Esophagus (tissue), 2 donors: ENCODE measurements at regions not wholly inside any gene's neighbourhood (a gene's known extent, or its start where the extent isn't known, plus 50 kb on each side); places are given as distances from the start of the nearest gene placed in this dataset.

Experiments used
- H3K27ac ChIP-seq, 2 donors: one replicate each; pipeline ENCODE4 v1.5.1; 2013; ENCODE audit warnings: low read depth in 2 of 2, mild to moderate bottlenecking in 2 of 2, inconsistent platforms in 1 of 2, low read length in 1 of 2, moderate library complexity in 1 of 2
- H3K27me3 ChIP-seq, 2 donors: one replicate each; pipeline ENCODE4 v1.6.1; 2013; ENCODE audit warnings: low read length in 2 of 2, control low read depth in 1 of 2, mild to moderate bottlenecking in 1 of 2; ENCODE audit not compliant: insufficient read depth in 2 of 2, control insufficient read depth in 1 of 2
- H3K36me3 ChIP-seq, 2 donors: one replicate each; pipeline ENCODE4 v1.6.1; 2013; ENCODE audit warnings: low read length in 1 of 2; ENCODE audit not compliant: control insufficient read depth in 2 of 2, insufficient read depth in 2 of 2
- H3K4me1 ChIP-seq, 2 donors: one replicate each; pipeline ENCODE4 v1.6.1; 2013; ENCODE audit warnings: low read length in 1 of 2; ENCODE audit not compliant: control insufficient read depth in 2 of 2, insufficient read depth in 2 of 2
- H3K4me3 ChIP-seq, 2 donors: one replicate each; pipeline ENCODE4 v1.5.1; 2013; ENCODE audit warnings: low read length in 2 of 2, mild to moderate bottlenecking in 2 of 2, low read depth in 1 of 2, moderate library complexity in 1 of 2
- H3K9me3 ChIP-seq, 2 donors: one replicate each; pipeline ENCODE4 v1.6.1; 2013; ENCODE audit warnings: mild to moderate bottlenecking in 2 of 2, low read depth in 1 of 2, low read length in 1 of 2, moderate library complexity in 1 of 2; ENCODE audit not compliant: control insufficient read depth in 2 of 2, insufficient read depth in 1 of 2
- WGBS, 2 donors: extraction: QIAGEN DNeasy Blood & Tissue Kit; methylation state at CpG; one replicate each; pipeline ENCODE4 v1.1.7; 2013; 5-methylcytosine and 5-hydroxymethylcytosine counted together
- donor health status: healthy with polysubstance abuse.
- donor health status: Bipolar disorder and iron deficiency.

DNA sequence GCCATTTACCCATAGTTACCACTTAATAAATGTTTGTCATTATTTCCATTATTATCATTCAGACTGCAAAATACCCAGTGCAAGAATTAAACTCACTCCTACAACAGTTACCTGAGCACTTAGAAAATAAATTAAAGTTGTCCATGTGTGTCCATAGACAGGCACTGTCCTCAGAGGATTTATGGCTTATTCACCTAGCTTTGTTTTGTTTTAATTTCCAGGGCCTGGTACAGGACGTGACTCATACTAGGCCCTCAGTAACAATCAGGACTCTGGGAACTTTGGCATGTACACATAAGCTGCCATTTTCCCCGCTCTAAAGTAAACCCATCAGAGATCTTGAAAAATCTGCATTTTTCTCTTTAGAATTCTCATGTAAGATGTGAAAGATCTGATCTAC lies 458.5 kb upstream of the ARRDC4 start:
- no peaks in the 10 kb centered on the region for H3K36me3 ChIP-seq
- H3K4me3 ChIP-seq: no peak overlapping the region
- 37 to 48% methylated on average over 2 of the region's 2 CpGs for WGBS, 2 donors
- no peaks in the 10 kb centered on the region for H3K4me1 ChIP-seq
- H3K27ac ChIP-seq: no peak overlapping the region
- H3K9me3 ChIP-seq: no peaks in the 10 kb centered on the region
- H3K27me3 ChIP-seq: no peaks in the 10 kb centered on the region

DNA sequence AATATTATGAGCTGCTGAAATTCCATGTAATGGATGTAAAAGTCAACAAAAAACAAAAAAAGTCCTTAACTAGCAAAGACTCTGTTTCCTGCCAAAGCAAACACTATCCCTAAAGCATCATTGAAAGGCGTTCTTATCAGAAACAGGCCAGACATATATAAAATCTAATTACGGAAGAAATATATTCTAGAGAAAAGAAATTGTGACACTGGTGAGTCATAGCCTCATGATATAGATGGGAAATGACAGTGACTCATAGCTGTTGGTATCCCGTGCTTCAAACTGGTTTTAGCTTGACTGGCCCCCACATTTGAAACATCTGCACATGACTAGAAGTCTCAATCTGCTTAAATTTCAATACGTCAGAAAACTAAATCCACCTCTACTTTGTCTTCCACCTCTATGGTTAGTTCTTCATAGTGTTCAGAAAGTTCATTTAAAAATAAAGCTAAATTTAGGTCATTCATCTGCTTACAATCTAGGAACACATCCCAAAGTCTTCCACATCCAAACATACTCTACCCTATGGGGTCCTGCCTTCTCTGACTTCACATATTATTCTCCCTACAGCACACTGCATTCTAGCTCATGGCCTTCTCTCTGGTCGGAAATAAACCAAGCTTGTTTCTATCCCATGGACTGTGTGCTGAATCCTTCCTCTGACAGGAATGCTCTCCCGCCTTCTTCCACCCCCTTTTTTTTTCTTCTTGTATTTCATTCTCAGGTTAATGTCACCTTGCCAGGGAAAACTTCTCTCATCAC lies 456.3 kb upstream of the ARRDC4 start:
- Histone ChIP-seq H3K9me3 (no peaks in the 10 kb centered on the region), H3K27ac (no peak overlapping the region), H3K4me1 (no peaks in the 10 kb centered on the region), H3K27me3 (no peaks in the 10 kb centered on the region), H3K36me3 (no peaks in the 10 kb centered on the region), H3K4me3 (no peak overlapping the region)
- WGBS, 2 donors: 44 to 68% methylated on average over 6 of the region's 6 CpGs

DNA sequence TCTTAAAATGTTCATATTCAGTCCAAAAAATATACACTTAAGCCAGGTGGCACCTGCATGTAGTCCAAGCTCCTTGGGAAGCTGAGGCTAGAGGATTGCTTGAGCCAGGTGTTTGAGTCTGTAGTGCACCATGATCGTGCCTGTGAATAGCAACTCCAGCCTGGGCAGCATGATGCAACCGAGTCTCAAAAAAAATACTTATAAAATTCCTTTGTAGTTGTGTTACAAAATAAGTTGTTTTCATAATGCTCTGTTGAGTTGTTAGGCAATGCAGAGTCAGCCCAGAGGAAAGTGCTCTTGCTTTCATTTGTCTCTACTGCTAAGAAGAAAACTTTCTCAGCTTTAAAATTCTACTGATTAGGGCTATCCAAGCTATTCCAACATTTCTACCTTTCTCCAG lies 442.8 kb upstream of the ARRDC4 start:
- WGBS, 2 donors: 83 to 86% methylated on average over 2 of the region's 2 CpGs
- Histone ChIP-seq H3K4me3 (no peak overlapping the region), H3K36me3 (no peaks in the 10 kb centered on the region), H3K27ac (no peak overlapping the region), H3K4me1 (no peaks in the 10 kb centered on the region), H3K9me3 (no peaks in the 10 kb centered on the region), H3K27me3 (no peaks in the 10 kb centered on the region)

DNA sequence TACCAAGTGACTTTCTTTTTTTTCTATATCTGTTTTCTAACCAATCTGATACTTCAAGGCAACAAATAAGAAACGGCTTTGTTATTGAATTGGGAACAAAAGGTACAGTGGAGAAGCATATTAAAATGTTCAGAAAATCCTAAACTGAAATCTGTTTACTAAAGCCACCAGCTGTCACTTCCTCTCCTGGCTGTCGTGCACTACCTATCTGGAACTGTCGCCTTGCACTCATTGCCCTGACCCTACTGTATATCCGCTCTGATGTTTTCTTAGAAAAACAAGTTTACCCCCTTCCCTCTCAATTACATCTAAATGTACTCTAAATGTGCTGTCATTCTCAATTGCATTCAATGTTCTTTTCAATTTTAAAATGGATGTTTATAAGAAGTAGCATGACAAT lies 439.8 kb upstream of the ARRDC4 start:
- no peak overlapping the region for H3K4me3 ChIP-seq
- H3K4me1 ChIP-seq: no peaks in the 10 kb centered on the region
- H3K9me3 ChIP-seq: no peaks in the 10 kb centered on the region
- H3K27ac ChIP-seq: no peak overlapping the region
- WGBS, 2 donors: 74 to 79% methylated on average over 4 of the region's 4 CpGs
- H3K27me3 ChIP-seq: no peaks in the 10 kb centered on the region
- H3K36me3 ChIP-seq: no peaks in the 10 kb centered on the region

DNA sequence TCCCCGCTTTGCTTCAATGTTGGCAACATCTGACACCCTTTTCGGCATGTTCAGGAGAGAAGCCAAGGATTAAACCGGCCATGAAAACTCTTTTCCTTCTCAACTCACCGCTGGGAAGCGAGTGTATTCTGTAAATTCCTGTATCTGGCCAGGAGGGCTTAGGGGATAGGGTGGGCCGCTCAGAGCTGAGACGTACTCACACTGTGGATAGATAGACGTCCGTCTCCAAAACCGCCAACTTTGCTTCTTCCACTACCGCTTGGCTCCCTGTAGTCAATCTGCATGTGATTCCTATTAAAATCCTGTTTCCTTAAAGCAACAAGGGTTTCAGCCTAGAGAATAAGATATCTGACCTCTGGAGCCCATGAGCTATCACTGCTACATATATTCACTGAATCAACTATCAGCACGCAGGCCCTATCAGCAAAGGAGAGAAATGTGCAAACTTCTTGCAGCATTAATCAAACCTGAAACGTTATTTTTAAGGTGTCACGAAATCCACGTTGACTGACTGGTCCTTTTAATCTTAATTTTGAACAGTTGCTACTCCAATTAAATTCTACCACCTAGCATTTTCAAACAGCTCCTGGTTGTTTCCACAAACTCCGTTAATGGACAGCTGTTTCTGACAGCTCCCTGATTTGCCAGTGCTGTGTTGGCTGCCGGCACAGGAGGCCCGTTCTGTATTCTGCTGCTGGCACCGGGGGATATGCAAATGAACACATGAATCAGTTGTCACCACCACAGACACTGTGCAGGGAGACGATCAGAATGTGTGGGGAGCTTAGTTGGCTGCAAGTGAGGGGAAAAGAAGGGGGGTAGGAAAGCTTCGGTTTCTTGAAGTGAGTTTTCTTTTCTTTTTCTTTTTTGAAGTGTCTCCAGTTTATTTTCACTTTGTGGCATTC lies 438.9 kb upstream of the ARRDC4 start:
- no peaks in the 10 kb centered on the region for H3K9me3 ChIP-seq
- no peaks in the 10 kb centered on the region for H3K36me3 ChIP-seq
- H3K27ac ChIP-seq: no peak overlapping the region
- no peak overlapping the region for H3K4me3 ChIP-seq
- H3K4me1 ChIP-seq: no peaks in the 10 kb centered on the region
- whole genome bisulfite sequencing, 2 donors: 50 to 53% methylated on average over 21 of the region's 21 CpGs
- no peaks in the 10 kb centered on the region for H3K27me3 ChIP-seq

DNA sequence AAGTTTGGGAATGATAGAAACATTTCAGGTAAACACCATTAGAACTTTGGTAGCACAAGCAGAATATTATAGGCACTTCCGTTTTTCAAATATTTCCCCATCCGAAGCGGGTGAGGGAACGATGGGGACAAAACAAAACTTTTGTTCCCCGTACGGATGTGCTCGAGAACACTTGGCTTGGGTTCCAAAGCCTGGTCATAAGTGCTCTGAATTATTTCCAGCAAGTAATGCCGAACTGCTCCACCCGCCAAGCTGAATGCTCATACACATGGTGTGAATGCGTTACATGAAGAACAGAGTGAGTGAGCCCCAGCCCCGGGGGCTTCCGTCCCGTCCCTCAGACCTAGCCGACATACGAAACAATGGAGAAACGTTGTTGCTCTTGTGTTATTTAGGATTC lies 438.2 kb upstream of the ARRDC4 start:
- Histone ChIP-seq H3K9me3 (no peaks in the 10 kb centered on the region), H3K4me1 (no peaks in the 10 kb centered on the region), H3K27me3 (no peaks in the 10 kb centered on the region), H3K27ac (no peak overlapping the region), H3K36me3 (no peaks in the 10 kb centered on the region), H3K4me3 (no peak overlapping the region)
- 77 to 79% methylated on average over 16 of the region's 16 CpGs for WGBS, 2 donors

DNA sequence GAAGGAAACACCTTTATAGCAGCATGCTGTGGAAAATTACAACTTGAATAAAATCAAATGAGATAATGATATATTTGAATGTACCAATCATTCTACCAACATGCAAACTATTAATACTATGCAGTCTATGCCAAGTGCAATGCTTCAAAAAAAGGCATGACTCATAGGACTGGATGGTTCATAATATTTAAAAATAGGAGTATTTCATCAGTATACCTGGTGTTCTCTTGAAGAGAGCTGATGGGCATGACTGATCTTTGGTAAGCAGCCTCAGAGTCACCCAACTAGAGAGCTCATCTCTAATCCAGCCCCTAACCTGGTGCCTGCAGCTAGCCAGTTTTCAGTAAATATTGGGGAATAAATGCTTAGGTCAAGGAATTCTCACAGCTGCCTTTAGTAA lies 434.7 kb upstream of the ARRDC4 start:
- no peaks in the 10 kb centered on the region for H3K27me3 ChIP-seq
- H3K9me3 ChIP-seq: no peaks in the 10 kb centered on the region
- H3K27ac ChIP-seq: no peak overlapping the region
- H3K4me3 ChIP-seq: no peak overlapping the region
- H3K36me3 ChIP-seq: no peaks in the 10 kb centered on the region
- no peaks in the 10 kb centered on the region for H3K4me1 ChIP-seq

DNA sequence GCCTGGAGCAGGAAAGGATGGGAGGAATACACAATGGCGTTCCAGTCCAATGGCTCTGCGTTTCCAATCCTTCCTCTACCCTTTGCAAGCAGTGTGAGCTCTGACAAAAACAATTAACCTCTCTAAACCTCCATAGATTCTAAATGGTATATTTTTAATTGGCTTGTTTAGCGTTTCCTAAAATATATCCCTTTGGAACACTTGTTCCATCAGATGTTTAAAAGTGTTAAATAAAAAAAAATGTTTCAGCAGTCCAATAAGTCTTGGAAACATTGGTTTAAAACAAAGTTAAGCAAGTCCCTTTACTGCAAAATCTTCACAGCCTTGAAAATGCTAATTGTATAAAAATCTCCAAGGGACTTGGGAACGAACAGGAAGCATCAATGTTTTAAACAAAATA lies 432.3 kb upstream of the ARRDC4 start:
- no peaks in the 10 kb centered on the region for H3K36me3 ChIP-seq
- no peak overlapping the region for H3K4me3 ChIP-seq
- no peaks in the 10 kb centered on the region for H3K4me1 ChIP-seq
- H3K27me3 ChIP-seq: no peaks in the 10 kb centered on the region
- no peak overlapping the region for H3K27ac ChIP-seq
- H3K9me3 ChIP-seq: no peaks in the 10 kb centered on the region
- WGBS, 2 donors: 76 to 77% methylated on average over 4 of the region's 4 CpGs

DNA sequence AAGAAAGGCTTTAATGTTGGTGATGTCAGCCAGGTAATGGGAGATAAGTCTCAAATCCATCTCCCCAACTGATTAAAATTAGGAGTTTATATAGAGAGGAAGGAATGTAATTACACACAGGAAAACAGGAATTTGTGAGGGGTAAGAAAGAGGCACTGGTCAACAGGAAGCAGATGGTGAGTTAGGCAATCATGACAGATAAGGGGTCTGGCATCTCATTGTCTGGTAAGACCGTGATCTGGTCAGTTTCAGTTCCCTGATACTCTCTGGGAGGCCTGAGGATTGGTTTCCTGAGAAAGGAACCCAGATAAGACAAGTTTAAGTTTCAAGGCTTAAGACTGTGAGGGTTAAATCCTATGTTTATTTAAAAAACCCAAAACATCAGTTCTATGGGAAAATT lies 414.7 kb upstream of the ARRDC4 start:
- H3K4me1 ChIP-seq: no peaks in the 10 kb centered on the region
- peaks cover 0 to 2% of the 10 kb centered on the region in 2 donors for H3K9me3 ChIP-seq
- no peak overlapping the region for H3K4me3 ChIP-seq
- no peaks in the 10 kb centered on the region for H3K27me3 ChIP-seq
- 29 to 35% methylated on average over 1 of the region's 1 CpG for WGBS, 2 donors
- no peaks in the 10 kb centered on the region for H3K36me3 ChIP-seq
- no peak overlapping the region for H3K27ac ChIP-seq

DNA sequence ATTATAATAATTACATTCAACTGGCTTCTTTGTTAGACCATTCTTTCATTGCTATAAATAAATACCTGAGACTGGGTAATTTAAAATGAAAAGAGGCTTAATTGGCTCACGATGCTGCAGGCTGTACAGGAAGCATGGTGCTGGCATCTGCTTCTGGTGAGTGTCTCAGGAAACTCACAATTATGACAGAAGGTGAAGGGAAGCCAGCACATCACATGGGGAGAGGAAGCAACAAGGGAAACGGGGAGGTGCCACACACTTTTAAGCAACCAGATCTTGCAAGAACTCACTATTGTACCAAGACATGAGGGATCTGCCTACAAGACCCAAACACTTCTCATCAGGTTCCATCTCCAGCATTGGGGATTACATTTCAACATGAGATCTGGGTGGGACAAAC lies 413.1 kb upstream of the ARRDC4 start:
- H3K9me3 ChIP-seq: no peaks in the 10 kb centered on the region
- no peak overlapping the region for H3K4me3 ChIP-seq
- H3K27me3 ChIP-seq: no peaks in the 10 kb centered on the region
- 59 to 72% methylated on average over 2 of the region's 2 CpGs for WGBS, 2 donors
- no peak overlapping the region for H3K27ac ChIP-seq
- H3K36me3 ChIP-seq: no peaks in the 10 kb centered on the region
- H3K4me1 ChIP-seq: no peaks in the 10 kb centered on the region
